ENCODE measurements at regions not wholly inside any gene's neighbourhood (a gene's known extent, or its start where the extent isn't known, plus 50 kb on each side); places are given as distances from the start of the nearest gene placed in this dataset.

DNA sequence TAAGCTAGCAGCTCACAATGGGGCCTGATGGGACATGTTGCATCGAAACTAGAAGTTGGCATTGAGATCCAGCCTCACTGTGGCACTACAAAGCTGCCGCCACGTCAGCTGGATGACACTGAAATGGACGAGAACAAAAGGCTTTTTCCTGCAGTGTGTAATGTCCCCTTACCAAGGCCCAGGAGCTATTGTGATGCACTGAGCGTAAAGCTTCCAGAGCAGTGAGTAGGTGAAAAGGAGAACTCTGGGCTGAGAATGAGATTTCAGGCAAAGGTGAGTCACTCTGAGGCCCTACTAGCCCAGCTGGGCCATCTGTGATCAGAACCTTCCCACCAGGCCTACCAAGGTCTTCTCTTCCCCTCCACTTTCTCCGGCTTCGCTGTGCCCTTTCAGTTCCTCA, 528.1 kb upstream of the KLF4 start:
- H2AFZ ChIP-seq (ENCODE audit: low read length) = no peak overlapping the region
- H4K20me1 ChIP-seq (ENCODE audit: insufficient read depth, low read length) = no peaks in the 10 kb centered on the region
- no peaks in the 10 kb centered on the region for H3K79me2 ChIP-seq (ENCODE audit: insufficient read depth, low read length)
- DNase-seq (ENCODE audit: low spot score) (no peak), FAIRE-seq (no peak), ATAC-seq (no peak)
- POLR2A ChIA-PET = no interaction called here
- no peaks in the 10 kb centered on the region for H3K9me3 ChIP-seq (ENCODE audit: low read length)
- H3K9ac ChIP-seq (ENCODE audit: insufficient read depth, low read depth, low read length) = no peak overlapping the region
- BruUV-seq (replicated peaks) = no TSS peak
- H3K4me2 ChIP-seq (ENCODE audit: low read depth, low read length) = no peak overlapping the region
- H3K4me1 ChIP-seq (ENCODE audit: insufficient read depth, low read length) = no peaks in the 10 kb centered on the region
- in situ Hi-C loops (cut with HindIII; ENCODE audit: extremely low pct_ligation_motif_present, low pct_unique_long_range_greater_than_20kb) = no loop called here
- no peaks in the 10 kb centered on the region for H3K27me3 ChIP-seq (ENCODE audit: control insufficient read depth in 1 of 2, insufficient read depth in 2 of 2, low read length in 2 of 2)
- 42% methylated on average over 7 of the region's 7 CpGs for WGBS (ENCODE audit: low lambda C conversion rate)
- intact Hi-C loops (cut with micrococcal nuclease; ENCODE audit: unreplicated experiment) = no loop called here
- no peaks in the 10 kb centered on the region for H3K36me3 ChIP-seq (replicated peaks in 1 of 2; ENCODE audit: control insufficient read depth in 1 of 2, insufficient read depth in 2 of 2, low read length in 2 of 2)
- CTCF ChIA-PET (ENCODE audit: low intra/inter-chr PET ratio, low total read pairs) = no interaction called here
- no peak overlapping the region for H3K27ac ChIP-seq (ENCODE audit: extremely low read length, insufficient read depth, low read length)
- no peak overlapping the region for H3K4me3 ChIP-seq (replicated peaks in 1 of 3; ENCODE audit: insufficient read depth in 1 of 3, low read depth in 2 of 3, low read length in 3 of 3)
- no peak for TF ChIP-seq ZSCAN25 (CRISPR knock-in tag; IDR thresholded peaks at IDR 0.05)
- TF ChIP-seq, protein P1, sequence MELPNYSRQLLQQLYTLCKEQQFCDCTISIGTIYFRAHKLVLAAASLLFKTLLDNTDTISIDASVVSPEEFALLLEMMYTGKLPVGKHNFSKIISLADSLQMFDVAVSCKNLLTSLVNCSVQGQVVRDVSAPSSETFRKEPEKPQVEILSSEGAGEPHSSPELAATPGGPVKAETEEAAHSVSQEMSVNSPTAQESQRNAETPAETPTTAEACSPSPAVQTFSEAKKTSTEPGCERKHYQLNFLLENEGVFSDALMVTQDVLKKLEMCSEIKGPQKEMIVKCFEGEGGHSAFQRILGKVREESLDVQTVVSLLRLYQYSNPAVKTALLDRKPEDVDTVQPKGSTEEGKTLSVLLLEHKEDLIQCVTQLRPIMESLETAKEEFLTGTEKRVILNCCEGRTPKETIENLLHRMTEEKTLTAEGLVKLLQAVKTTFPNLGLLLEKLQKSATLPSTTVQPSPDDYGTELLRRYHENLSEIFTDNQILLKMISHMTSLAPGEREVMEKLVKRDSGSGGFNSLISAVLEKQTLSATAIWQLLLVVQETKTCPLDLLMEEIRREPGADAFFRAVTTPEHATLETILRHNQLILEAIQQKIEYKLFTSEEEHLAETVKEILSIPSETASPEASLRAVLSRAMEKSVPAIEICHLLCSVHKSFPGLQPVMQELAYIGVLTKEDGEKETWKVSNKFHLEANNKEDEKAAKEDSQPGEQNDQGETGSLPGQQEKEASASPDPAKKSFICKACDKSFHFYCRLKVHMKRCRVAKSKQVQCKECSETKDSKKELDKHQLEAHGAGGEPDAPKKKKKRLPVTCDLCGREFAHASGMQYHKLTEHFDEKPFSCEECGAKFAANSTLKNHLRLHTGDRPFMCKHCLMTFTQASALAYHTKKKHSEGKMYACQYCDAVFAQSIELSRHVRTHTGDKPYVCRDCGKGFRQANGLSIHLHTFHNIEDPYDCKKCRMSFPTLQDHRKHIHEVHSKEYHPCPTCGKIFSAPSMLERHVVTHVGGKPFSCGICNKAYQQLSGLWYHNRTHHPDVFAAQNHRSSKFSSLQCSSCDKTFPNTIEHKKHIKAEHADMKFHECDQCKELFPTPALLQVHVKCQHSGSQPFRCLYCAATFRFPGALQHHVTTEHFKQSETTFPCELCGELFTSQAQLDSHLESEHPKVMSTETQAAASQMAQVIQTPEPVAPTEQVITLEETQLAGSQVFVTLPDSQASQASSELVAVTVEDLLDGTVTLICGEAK (IDR thresholded peaks at IDR 0.05) = no peak
- TF ChIP-seq, protein P1 (CRISPR knock-in tag; IDR thresholded peaks at IDR 0.05) = no peak
- TF ChIP-seq POLR2AphosphoS2 (IDR thresholded peaks at IDR 0.05; ENCODE audit: low read depth, low read length) = no peak
- TF ChIP-seq ZNF264 (CRISPR knock-in tag; IDR thresholded peaks at IDR 0.05) = no peak
- TF ChIP-seq, protein P2, sequence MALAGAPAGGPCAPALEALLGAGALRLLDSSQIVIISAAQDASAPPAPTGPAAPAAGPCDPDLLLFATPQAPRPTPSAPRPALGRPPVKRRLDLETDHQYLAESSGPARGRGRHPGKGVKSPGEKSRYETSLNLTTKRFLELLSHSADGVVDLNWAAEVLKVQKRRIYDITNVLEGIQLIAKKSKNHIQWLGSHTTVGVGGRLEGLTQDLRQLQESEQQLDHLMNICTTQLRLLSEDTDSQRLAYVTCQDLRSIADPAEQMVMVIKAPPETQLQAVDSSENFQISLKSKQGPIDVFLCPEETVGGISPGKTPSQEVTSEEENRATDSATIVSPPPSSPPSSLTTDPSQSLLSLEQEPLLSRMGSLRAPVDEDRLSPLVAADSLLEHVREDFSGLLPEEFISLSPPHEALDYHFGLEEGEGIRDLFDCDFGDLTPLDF (CRISPR knock-in tag; IDR thresholded peaks at IDR 0.05) = no peak
- TF ChIP-seq ZNF678 (CRISPR knock-in tag; IDR thresholded peaks at IDR 0.05) = no peak
- no peak for TF ChIP-seq ZNF335 (CRISPR knock-in tag; IDR thresholded peaks at IDR 0.05)
- no peak for TF ChIP-seq PTBP1 (IDR thresholded peaks at IDR 0.05; ENCODE audit: low read depth, low read length, poor library complexity, severe bottlenecking)
- TF ChIP-seq, protein P3, sequence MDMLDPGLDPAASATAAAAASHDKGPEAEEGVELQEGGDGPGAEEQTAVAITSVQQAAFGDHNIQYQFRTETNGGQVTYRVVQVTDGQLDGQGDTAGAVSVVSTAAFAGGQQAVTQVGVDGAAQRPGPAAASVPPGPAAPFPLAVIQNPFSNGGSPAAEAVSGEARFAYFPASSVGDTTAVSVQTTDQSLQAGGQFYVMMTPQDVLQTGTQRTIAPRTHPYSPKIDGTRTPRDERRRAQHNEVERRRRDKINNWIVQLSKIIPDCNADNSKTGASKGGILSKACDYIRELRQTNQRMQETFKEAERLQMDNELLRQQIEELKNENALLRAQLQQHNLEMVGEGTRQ (IDR thresholded peaks at IDR 0.05; ENCODE audit: low read depth, low read length) = no peak
- TF ChIP-seq, protein P3 (CRISPR knock-in tag; IDR thresholded peaks at IDR 0.05; ENCODE audit: borderline replicate concordance) = no peak
- no peak for TF ChIP-seq KAT2B (IDR thresholded peaks at IDR 0.05; ENCODE audit: borderline replicate concordance, low read depth, low read length)
- TF ChIP-seq SNAPC2 (CRISPR knock-in tag; IDR thresholded peaks at IDR 0.05) = no peak

Measured in HepG2 (cell line).